OCI-LY7 (cell line): ENCODE measurements at regions not wholly inside any gene's neighbourhood (a gene's known extent, or its start where the extent isn't known, plus 50 kb on each side); places are given as distances from the start of the nearest gene placed in this dataset.

Experiments
- CTCF ChIP-seq: fragments of 200-600 bp; sonication (generic); conservative IDR thresholded peaks from 2 replicates; pipeline ENCODE4 v1.5.1; 2014; ENCODE audit warnings: mild to moderate bottlenecking, antibody characterized with exemption, low read length, moderate library complexity, mixed read lengths
- EZH2phosphoT487 ChIP-seq: fragments of 200-600 bp; sonication (generic); IDR thresholded peaks from 2 replicates; pipeline ENCODE4 v1.6.1; 2018; ENCODE audit warnings: low read depth, borderline replicate concordance, mild to moderate bottlenecking, mixed run types, antibody characterized with exemption, low read length, moderate library complexity, mixed read lengths

- TF ChIP-seq CTCF (no peak), EZH2phosphoT487 (no peak)
Observed at GRCh38 chr16:9645911-9646310, 536.3 kb downstream of the GRIN2A start.
